H9 (cell line): ENCODE measurements at regions not wholly inside any gene's neighbourhood (a gene's known extent, or its start where the extent isn't known, plus 50 kb on each side); places are given as distances from the start of the nearest gene placed in this dataset.
"Not testable (repeated sequence)": the region's sequence is repeated elsewhere in the genome, so short reads cannot be mapped to it uniquely, and the experiment has no call there.

Source experiments
- DNase-seq: peaks from one replicate; pipeline ENCODE4 v3.0.0-alpha.2; 2017
- H2AFZ ChIP-seq: one replicate; pipeline ENCODE4 v1.6.1; 2013; ENCODE audit warnings: mild to moderate bottlenecking, low read length, control low read depth, moderate library complexity
- H2AK5ac ChIP-seq: 2 replicates; pipeline ENCODE4 v1.6.1; 2013; ENCODE audit warnings: low read length, control low read depth, mixed read lengths; ENCODE audit not compliant: insufficient read length
- H2BK120ac ChIP-seq: one replicate; pipeline ENCODE4 v1.6.1; 2013; ENCODE audit warnings: low read depth, mild to moderate bottlenecking, low read length, control low read depth, inconsistent platforms; ENCODE audit not compliant: poor library complexity, severe bottlenecking
- H2BK12ac ChIP-seq: 2 replicates; pipeline ENCODE4 v1.6.1; 2013; ENCODE audit warnings: low read length, control low read depth, mixed read lengths, low read depth; ENCODE audit not compliant: insufficient read length
- H2BK15ac ChIP-seq: 2 replicates; pipeline ENCODE4 v1.6.1; 2013; ENCODE audit warnings: low read depth, low read length, control low read depth
- H2BK20ac ChIP-seq: one replicate; pipeline ENCODE4 v1.6.1; 2013; ENCODE audit warnings: low read depth, mild to moderate bottlenecking, low read length, control low read depth, inconsistent platforms; ENCODE audit not compliant: poor library complexity, severe bottlenecking
- H2BK5ac ChIP-seq: 2 replicates; pipeline ENCODE4 v1.6.1; 2013; ENCODE audit warnings: low read length, control low read depth, mixed read lengths; ENCODE audit not compliant: insufficient read length
- H3K14ac ChIP-seq: 2 replicates; pipeline ENCODE4 v1.6.1; 2013; ENCODE audit warnings: low read length, control low read depth; ENCODE audit not compliant: insufficient read depth
- H3K18ac ChIP-seq: 2 replicates; pipeline ENCODE4 v1.6.1; 2013; ENCODE audit warnings: low read depth, mild to moderate bottlenecking, mixed read lengths, low read length, control low read depth; ENCODE audit not compliant: insufficient read length
- H3K23ac ChIP-seq: 2 replicates; pipeline ENCODE4 v1.6.1; 2013; ENCODE audit warnings: low read length, control low read depth, mixed read lengths, low read depth; ENCODE audit not compliant: insufficient read length
- H3K23me2 ChIP-seq: 2 replicates; pipeline ENCODE4 v1.6.1; 2013; ENCODE audit warnings: low read depth, mild to moderate bottlenecking, mixed read lengths, low read length, control low read depth; ENCODE audit not compliant: insufficient read length, poor library complexity, severe bottlenecking
- H3K27ac ChIP-seq: 2 replicates; pipeline ENCODE4 v1.5.1; 2013; ENCODE audit warnings: low read length, control low read depth, mixed read lengths, low read depth; ENCODE audit not compliant: insufficient read length
- H3K27me3 ChIP-seq: 2 replicates; pipeline ENCODE4 v1.6.1; 2013; ENCODE audit warnings: low read length, control low read depth, inconsistent platforms; ENCODE audit not compliant: insufficient read depth
- H3K4ac ChIP-seq: 2 replicates; pipeline ENCODE4 v1.6.1; 2013; ENCODE audit warnings: low read depth, mild to moderate bottlenecking, control low read depth, inconsistent platforms, low read length, moderate library complexity
- H3K4me1 ChIP-seq: 2 replicates; pipeline ENCODE4 v1.6.1; 2013; ENCODE audit warnings: low read length, control low read depth, inconsistent platforms; ENCODE audit not compliant: insufficient read depth
- H3K4me2 ChIP-seq: 2 replicates; pipeline ENCODE4 v1.6.1; 2013; ENCODE audit warnings: low read length, control low read depth, mixed read lengths; ENCODE audit not compliant: insufficient read length, insufficient read depth
- H3K56ac ChIP-seq: 2 replicates; pipeline ENCODE4 v1.6.1; 2013; ENCODE audit warnings: low read depth, mild to moderate bottlenecking, mixed read lengths, low read length, control low read depth; ENCODE audit not compliant: insufficient read length
- H3K79me1 ChIP-seq: 2 replicates; pipeline ENCODE4 v1.6.1; 2013; ENCODE audit warnings: low read depth, mild to moderate bottlenecking, moderate library complexity, low read length, control low read depth, inconsistent platforms; ENCODE audit not compliant: insufficient read depth, poor library complexity, severe bottlenecking
- H3K79me2 ChIP-seq: 2 replicates; pipeline ENCODE4 v1.6.1; 2013; ENCODE audit warnings: low read length, control low read depth, inconsistent platforms; ENCODE audit not compliant: insufficient read depth
- H3K9ac ChIP-seq: 2 replicates; pipeline ENCODE4 v1.6.1; 2013; ENCODE audit warnings: low read length, control low read depth, mixed read lengths; ENCODE audit not compliant: insufficient read length; ENCODE audit errors: extremely low read depth
- H3K9me3 ChIP-seq: one replicate; pipeline ENCODE4 v1.6.1; 2013; ENCODE audit warnings: low read depth, low read length, inconsistent platforms; ENCODE audit not compliant: control insufficient read depth
- H3T11ph ChIP-seq: one replicate; pipeline ENCODE4 v1.6.1; 2013; ENCODE audit warnings: mild to moderate bottlenecking, low read length, control low read depth, inconsistent platforms
- H4K20me1 ChIP-seq: one replicate; pipeline ENCODE4 v1.6.1; 2013; ENCODE audit not compliant: control insufficient read depth, insufficient read length, insufficient read depth
- H4K5ac ChIP-seq: 2 replicates; pipeline ENCODE4 v1.6.1; 2013; ENCODE audit warnings: low read depth, mild to moderate bottlenecking, mixed read lengths, low read length, control low read depth; ENCODE audit not compliant: insufficient read length
- H4K8ac ChIP-seq: replicated peaks from 2 replicates; pipeline ENCODE4 v1.6.1; 2013; ENCODE audit warnings: low read length, control low read depth, mixed read lengths, low read depth; ENCODE audit not compliant: insufficient read length
- H4K91ac ChIP-seq: 2 replicates; pipeline ENCODE4 v1.6.1; 2013; ENCODE audit warnings: low read depth, mild to moderate bottlenecking, moderate library complexity, mixed read lengths, low read length, control low read depth; ENCODE audit not compliant: insufficient read length
- H3K27ac Mint-ChIP-seq, 3 experiments: 2 replicates in 2 of 3; 3 replicates in 1 of 3; pipeline ENCODE4 v1.8.0; 2020 to 2021; ENCODE audit warnings: mixed read lengths in 3 of 3, mild to moderate bottlenecking in 1 of 3, moderate library complexity in 1 of 3
- H3K27me3 Mint-ChIP-seq: 2 replicates; pipeline ENCODE4 v1.8.0; 2021; ENCODE audit warnings: low read depth, mild to moderate bottlenecking, moderate library complexity, mixed read lengths
- H3K36me3 Mint-ChIP-seq, 3 experiments: 2 replicates in 2 of 3; 3 replicates in 1 of 3; pipeline ENCODE4 v1.8.0; 2020 to 2021; ENCODE audit warnings: low read depth in 3 of 3, mixed read lengths in 3 of 3; ENCODE audit not compliant: insufficient read depth in 1 of 3
- H3K4me1 Mint-ChIP-seq, 2 experiments: 2 replicates each; pipeline ENCODE4 v1.8.0; 2020; ENCODE audit warnings: mixed read lengths in 2 of 2
- H3K4me3 Mint-ChIP-seq, 2 experiments: 2 replicates in 1 of 2; 3 replicates in 1 of 2; pipeline ENCODE4 v1.8.0; 2020 to 2021; ENCODE audit warnings: mild to moderate bottlenecking in 2 of 2, mixed read lengths in 2 of 2, moderate library complexity in 1 of 2
- H3K9me3 Mint-ChIP-seq, 2 experiments: 2 replicates in 1 of 2; 3 replicates in 1 of 2; pipeline ENCODE4 v1.8.0; 2020; ENCODE audit warnings: mild to moderate bottlenecking in 2 of 2, mixed read lengths in 2 of 2, moderate library complexity in 1 of 2
- WGBS: extraction: QIAGEN DNeasy Blood & Tissue Kit; methylation state at CpG from one replicate; pipeline ENCODE4 v1.1.7; 2013; ENCODE audit warnings: missing lambda C conversion rate, low lambda C conversion rate, mixed read lengths; ENCODE audit not compliant: insufficient read length; ENCODE audit errors: extremely low coverage; 5-methylcytosine and 5-hydroxymethylcytosine counted together
- TF ChIP-seq, protein P1 (sequence below): fragments of 200-600 bp; sonication (generic); conservative IDR thresholded peaks from 3 replicates; pipeline ENCODE4 v1.8.0; 2021; ENCODE audit warnings: antibody characterized with exemption, mild to moderate bottlenecking

DNA sequence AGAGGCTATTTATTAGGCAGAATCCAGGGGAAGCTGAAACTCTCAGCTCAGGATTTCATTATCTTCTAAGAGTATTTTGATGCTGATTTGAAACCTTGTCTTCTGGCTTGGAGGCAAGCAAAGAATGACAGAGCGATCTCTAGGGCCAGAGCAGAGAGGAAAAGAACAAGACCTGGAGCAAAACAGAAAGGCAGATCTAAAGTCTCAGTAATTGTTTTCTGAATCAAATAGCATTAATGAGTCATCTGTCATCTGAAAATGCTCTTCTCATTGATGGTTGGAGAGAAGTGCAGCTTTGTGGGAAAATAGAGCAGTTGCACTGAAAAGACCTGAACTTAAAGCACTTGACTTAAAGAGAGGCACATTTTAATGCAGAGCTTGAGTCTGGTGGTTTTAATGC lies 385.9 kb downstream of the RAP2B start:
- H3K9ac ChIP-seq = no peak overlapping the region

DNA sequence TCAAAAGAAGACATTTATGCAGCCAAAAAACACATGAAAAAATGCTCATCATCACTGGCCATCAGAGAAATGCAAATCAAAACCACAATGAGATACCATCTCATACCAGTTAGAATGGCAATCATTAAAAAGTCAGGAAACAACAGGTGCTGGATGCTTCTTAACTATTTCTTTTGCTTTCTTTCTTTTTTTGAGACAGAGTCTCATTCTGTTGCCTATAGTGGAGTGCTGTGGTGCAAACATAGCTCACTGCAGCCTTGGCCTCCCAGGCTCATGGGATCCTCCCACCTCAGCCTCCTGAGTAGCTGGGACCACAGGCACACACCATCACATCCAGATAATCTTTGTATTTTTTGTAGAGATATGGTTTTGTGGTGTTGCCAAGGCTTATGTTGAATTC lies 387.7 kb downstream of the RAP2B start:
- not testable (repeated sequence) for H3K36me3 Mint-ChIP-seq, H3K27me3 Mint-ChIP-seq

More for the DNA sequence above, 385.9 kb downstream of the RAP2B start:
- H3K9me3 Mint-ChIP-seq = no peaks in the 10 kb centered on the region
- Histone ChIP-seq H3K18ac (no peak overlapping the region), H3K27ac (no peak overlapping the region), H3K56ac (no peak overlapping the region), H2BK15ac (no peak overlapping the region), H4K8ac (no peak overlapping the region), H2BK12ac (no peak overlapping the region), H3K9me3 (no peaks in the 10 kb centered on the region), H2BK5ac (no peak overlapping the region), H4K91ac (no peak overlapping the region), H4K20me1 (no peaks in the 10 kb centered on the region), H3K4me2 (no peak overlapping the region), H3K23ac (no peak overlapping the region), H3K79me2 (no peaks in the 10 kb centered on the region), H2AK5ac (no peak overlapping the region), H4K5ac (no peak overlapping the region), H3K79me1 (no peaks in the 10 kb centered on the region), H3K14ac (no peak overlapping the region), H3K23me2 (no peaks in the 10 kb centered on the region), H3K4ac (no peak overlapping the region), H3K4me1 (no peaks in the 10 kb centered on the region), H3T11ph (no peak overlapping the region), H2BK20ac (no peak overlapping the region), H2BK120ac (no peak overlapping the region), H3K27me3 (no peaks in the 10 kb centered on the region), H2AFZ (no peak overlapping the region)
- H3K4me1 Mint-ChIP-seq = peaks cover 7 to 11% of the 10 kb centered on the region in 2 experiments
- H3K4me3 Mint-ChIP-seq = no peak overlapping the region
- TF ChIP-seq, protein P1, sequence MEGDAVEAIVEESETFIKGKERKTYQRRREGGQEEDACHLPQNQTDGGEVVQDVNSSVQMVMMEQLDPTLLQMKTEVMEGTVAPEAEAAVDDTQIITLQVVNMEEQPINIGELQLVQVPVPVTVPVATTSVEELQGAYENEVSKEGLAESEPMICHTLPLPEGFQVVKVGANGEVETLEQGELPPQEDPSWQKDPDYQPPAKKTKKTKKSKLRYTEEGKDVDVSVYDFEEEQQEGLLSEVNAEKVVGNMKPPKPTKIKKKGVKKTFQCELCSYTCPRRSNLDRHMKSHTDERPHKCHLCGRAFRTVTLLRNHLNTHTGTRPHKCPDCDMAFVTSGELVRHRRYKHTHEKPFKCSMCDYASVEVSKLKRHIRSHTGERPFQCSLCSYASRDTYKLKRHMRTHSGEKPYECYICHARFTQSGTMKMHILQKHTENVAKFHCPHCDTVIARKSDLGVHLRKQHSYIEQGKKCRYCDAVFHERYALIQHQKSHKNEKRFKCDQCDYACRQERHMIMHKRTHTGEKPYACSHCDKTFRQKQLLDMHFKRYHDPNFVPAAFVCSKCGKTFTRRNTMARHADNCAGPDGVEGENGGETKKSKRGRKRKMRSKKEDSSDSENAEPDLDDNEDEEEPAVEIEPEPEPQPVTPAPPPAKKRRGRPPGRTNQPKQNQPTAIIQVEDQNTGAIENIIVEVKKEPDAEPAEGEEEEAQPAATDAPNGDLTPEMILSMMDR = no peak
- no CpG with 5 or more reads among the region's 1 CpG for WGBS
- no peaks in the 10 kb centered on the region for H3K36me3 Mint-ChIP-seq
- no peaks in the 10 kb centered on the region for H3K27me3 Mint-ChIP-seq
- peak overlapping the region in 2 of 3 experiments; percentile 3 to 47; a peak in 3 of 7 replicates for H3K27ac Mint-ChIP-seq
- DNase-seq = no peak

More for the DNA sequence above, 387.7 kb downstream of the RAP2B start:
- not testable (repeated sequence) for H2AK5ac ChIP-seq, H2BK12ac ChIP-seq, H3K9ac ChIP-seq, H3K9me3 ChIP-seq, H3K56ac ChIP-seq, H3K4me3 Mint-ChIP-seq, H3K18ac ChIP-seq, H2BK5ac ChIP-seq, H3K4me1 ChIP-seq, H4K8ac ChIP-seq, H3K79me2 ChIP-seq, H2BK120ac ChIP-seq, H2BK15ac ChIP-seq, H3K4me2 ChIP-seq, H3K27me3 ChIP-seq, H3K4ac ChIP-seq, H3K9me3 Mint-ChIP-seq, H3K23ac ChIP-seq, H3K23me2 ChIP-seq, H2BK20ac ChIP-seq, H3K14ac ChIP-seq, H4K20me1 ChIP-seq, H4K5ac ChIP-seq, H3K79me1 ChIP-seq, H3T11ph ChIP-seq, H3K27ac ChIP-seq, H4K91ac ChIP-seq, H2AFZ ChIP-seq, H3K27ac Mint-ChIP-seq, DNase-seq
- H3K4me1 Mint-ChIP-seq = peaks cover 7 to 11% of the 10 kb centered on the region in 2 experiments
